WTC11 (cell line): ENCODE measurements at regions not wholly inside any gene's neighbourhood (a gene's known extent, or its start where the extent isn't known, plus 50 kb on each side); places are given as distances from the start of the nearest gene placed in this dataset.

Source experiments
- ATF6 ChIP-seq: sonication (generic); formaldehyde crosslinking; IDR thresholded peaks from 2 replicates; pipeline ENCODE4 v1.8.1; 2023; ENCODE audit warnings: mild to moderate bottlenecking, missing genetic modification reagents
- CTCF ChIP-seq: fragments of 200-600 bp; IDR thresholded peaks from 2 replicates; pipeline ENCODE4 v1.8.0; 2022; ENCODE audit warnings: antibody characterized with exemption
- SP1 ChIP-seq: sonication (generic); formaldehyde crosslinking; conservative IDR thresholded peaks from 2 replicates; pipeline ENCODE4 v1.8.1; 2022; ENCODE audit warnings: missing genetic modification reagents
- TF ChIP-seq, protein P1 (sequence below): sonication (generic); formaldehyde crosslinking; IDR thresholded peaks from 2 replicates; pipeline ENCODE4 v1.8.0; 2022; ENCODE audit warnings: mild to moderate bottlenecking, missing genetic modification reagents

- TF ChIP-seq SP1 (CRISPR knock-in tag) (no peak), ATF6 (CRISPR knock-in tag) (no peak), CTCF (no peak)
- TF ChIP-seq, protein P1, sequence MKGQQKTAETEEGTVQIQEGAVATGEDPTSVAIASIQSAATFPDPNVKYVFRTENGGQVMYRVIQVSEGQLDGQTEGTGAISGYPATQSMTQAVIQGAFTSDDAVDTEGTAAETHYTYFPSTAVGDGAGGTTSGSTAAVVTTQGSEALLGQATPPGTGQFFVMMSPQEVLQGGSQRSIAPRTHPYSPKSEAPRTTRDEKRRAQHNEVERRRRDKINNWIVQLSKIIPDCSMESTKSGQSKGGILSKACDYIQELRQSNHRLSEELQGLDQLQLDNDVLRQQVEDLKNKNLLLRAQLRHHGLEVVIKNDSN (CRISPR knock-in tag): no peak
Observed at GRCh38 chr4:54570822-54571221, 86.9 kb upstream of the KIT start.
